ENCODE measurements at regions not wholly inside any gene's neighbourhood (a gene's known extent, or its start where the extent isn't known, plus 50 kb on each side); places are given as distances from the start of the nearest gene placed in this dataset.

GRCh38 chr5:57783693-57784092, 301.1 kb upstream of the ACTBL2 start:
- TF ChIP-seq POLR2A (IDR thresholded peaks at IDR 0.05) (no peak), CTCF (IDR thresholded peaks at IDR 0.05) (no peak), EP300 (IDR thresholded peaks at IDR 0.05) (no peak)
